PC-3 (cell line): ENCODE measurements at regions not wholly inside any gene's neighbourhood (a gene's known extent, or its start where the extent isn't known, plus 50 kb on each side); places are given as distances from the start of the nearest gene placed in this dataset.

Experiments used
- EZH2phosphoT487 ChIP-seq: fragments of 300-600 bp; sonication (generic); IDR thresholded peaks from 2 replicates; pipeline ENCODE4 v1.6.1; 2018; ENCODE audit warnings: mild to moderate bottlenecking, antibody characterized with exemption, low read length, borderline replicate concordance
- TF ChIP-seq, protein P1 (sequence below): fragments of 300-600 bp; sonication (generic); conservative IDR thresholded peaks from 2 replicates; pipeline ENCODE4 v1.5.1; 2017; ENCODE audit warnings: antibody characterized with exemption, low read depth, mild to moderate bottlenecking, low read length

DNA sequence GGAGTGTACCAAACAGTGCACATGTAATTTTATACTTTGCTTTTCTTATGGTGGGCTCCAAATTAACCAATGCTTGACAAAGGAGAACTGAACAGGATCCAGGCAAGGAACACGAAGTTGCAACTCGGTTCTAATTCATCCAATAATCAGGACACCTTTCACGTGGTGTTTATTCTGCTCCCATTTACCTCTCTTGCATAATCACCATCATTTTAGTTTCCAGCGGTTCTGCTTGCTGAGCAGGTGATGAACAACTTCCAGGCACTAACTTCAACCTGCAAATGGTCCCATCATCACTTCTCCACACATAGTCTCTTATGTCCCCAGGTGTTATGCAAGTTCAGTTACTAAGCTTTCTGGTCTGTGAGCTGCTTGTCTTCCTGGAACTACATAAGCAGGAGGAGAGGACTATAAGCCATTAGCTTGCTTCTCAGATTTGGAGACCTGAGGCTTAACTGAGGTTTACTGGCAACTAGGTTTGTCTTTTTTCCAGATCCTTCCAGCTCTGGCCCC lies 326.8 kb upstream of the SLC30A5 start:
- no peak for TF ChIP-seq EZH2phosphoT487
- TF ChIP-seq, protein P1, sequence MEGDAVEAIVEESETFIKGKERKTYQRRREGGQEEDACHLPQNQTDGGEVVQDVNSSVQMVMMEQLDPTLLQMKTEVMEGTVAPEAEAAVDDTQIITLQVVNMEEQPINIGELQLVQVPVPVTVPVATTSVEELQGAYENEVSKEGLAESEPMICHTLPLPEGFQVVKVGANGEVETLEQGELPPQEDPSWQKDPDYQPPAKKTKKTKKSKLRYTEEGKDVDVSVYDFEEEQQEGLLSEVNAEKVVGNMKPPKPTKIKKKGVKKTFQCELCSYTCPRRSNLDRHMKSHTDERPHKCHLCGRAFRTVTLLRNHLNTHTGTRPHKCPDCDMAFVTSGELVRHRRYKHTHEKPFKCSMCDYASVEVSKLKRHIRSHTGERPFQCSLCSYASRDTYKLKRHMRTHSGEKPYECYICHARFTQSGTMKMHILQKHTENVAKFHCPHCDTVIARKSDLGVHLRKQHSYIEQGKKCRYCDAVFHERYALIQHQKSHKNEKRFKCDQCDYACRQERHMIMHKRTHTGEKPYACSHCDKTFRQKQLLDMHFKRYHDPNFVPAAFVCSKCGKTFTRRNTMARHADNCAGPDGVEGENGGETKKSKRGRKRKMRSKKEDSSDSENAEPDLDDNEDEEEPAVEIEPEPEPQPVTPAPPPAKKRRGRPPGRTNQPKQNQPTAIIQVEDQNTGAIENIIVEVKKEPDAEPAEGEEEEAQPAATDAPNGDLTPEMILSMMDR = no peak
